ENCODE measurements at regions not wholly inside any gene's neighbourhood (a gene's known extent, or its start where the extent isn't known, plus 50 kb on each side); places are given as distances from the start of the nearest gene placed in this dataset.

GRCh38 chr2:11984316-11985158, 238.1 kb downstream of the LPIN1 start:
- Histone ChIP-seq H3K36me3 (no peaks in the 10 kb centered on the region), H3K27ac (no peak overlapping the region), H3K4me3 (no peak overlapping the region), H3K4me1 (no peaks in the 10 kb centered on the region), H3K27me3 (no peaks in the 10 kb centered on the region), H3K9me3 (no peaks in the 10 kb centered on the region)
- intact Hi-C loops (cut with DNase I): no loop called here
- DNase-seq (ENCODE audit: extremely low spot score in 2 of 2): no peak
- TF ChIP-seq POLR2A (IDR thresholded peaks at IDR 0.05): no peak
- TF ChIP-seq, protein P1, sequence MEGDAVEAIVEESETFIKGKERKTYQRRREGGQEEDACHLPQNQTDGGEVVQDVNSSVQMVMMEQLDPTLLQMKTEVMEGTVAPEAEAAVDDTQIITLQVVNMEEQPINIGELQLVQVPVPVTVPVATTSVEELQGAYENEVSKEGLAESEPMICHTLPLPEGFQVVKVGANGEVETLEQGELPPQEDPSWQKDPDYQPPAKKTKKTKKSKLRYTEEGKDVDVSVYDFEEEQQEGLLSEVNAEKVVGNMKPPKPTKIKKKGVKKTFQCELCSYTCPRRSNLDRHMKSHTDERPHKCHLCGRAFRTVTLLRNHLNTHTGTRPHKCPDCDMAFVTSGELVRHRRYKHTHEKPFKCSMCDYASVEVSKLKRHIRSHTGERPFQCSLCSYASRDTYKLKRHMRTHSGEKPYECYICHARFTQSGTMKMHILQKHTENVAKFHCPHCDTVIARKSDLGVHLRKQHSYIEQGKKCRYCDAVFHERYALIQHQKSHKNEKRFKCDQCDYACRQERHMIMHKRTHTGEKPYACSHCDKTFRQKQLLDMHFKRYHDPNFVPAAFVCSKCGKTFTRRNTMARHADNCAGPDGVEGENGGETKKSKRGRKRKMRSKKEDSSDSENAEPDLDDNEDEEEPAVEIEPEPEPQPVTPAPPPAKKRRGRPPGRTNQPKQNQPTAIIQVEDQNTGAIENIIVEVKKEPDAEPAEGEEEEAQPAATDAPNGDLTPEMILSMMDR (IDR thresholded peaks at IDR 0.05): no peak
- no peak for TF ChIP-seq POLR2AphosphoS5 (IDR thresholded peaks at IDR 0.05; ENCODE audit: insufficient read depth in 1 of 2, low read depth in 1 of 2)

DNA sequence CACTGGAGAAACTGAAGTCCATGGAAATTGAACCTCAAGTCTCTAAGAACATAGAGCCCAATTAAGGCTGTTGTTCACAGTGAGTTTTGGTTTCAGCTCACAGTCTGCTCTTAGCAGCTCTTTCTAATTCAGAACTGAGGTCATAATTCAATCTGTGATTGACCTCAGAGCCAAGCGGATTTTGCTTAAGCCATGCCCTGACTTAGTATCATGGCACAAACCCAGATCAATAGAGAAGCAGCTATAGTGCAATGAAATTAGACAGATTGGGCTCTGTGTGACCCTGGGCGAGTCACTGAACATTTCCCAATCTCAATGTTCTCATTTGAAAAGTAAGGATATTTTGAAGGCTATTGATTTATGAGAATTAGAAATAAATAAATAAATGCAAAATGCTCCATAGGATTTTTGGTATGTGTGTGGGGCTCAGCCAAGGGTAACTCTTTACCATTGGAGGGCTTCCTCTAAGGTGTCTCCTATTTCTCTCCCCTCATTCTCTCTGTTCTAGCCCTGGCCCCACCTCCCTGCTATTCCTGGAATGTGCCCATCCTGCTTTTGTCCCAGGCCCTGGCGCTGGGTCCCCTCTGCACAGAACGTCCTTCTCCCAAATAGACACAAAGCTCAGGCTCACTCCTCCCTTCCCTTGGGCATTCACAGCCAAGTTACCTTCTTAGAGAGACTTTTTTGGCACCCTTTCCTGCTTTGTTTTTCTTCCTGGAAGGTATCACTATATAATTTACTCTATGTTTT, 239.6 kb downstream of the LPIN1 start:
- Histone ChIP-seq H3K27ac (no peak overlapping the region), H3K4me1 (no peaks in the 10 kb centered on the region), H3K36me3 (no peaks in the 10 kb centered on the region), H3K27me3 (no peaks in the 10 kb centered on the region), H3K4me3 (no peak overlapping the region), H3K9me3 (no peaks in the 10 kb centered on the region)
- intact Hi-C loops (cut with DNase I): no loop called here
- DNase-seq (ENCODE audit: extremely low spot score in 2 of 2): no peak
- TF ChIP-seq, protein P1 (IDR thresholded peaks at IDR 0.05): no peak
- TF ChIP-seq POLR2A (IDR thresholded peaks at IDR 0.05) (no peak), POLR2AphosphoS5 (IDR thresholded peaks at IDR 0.05; ENCODE audit: insufficient read depth in 1 of 2, low read depth in 1 of 2) (no peak)

DNA sequence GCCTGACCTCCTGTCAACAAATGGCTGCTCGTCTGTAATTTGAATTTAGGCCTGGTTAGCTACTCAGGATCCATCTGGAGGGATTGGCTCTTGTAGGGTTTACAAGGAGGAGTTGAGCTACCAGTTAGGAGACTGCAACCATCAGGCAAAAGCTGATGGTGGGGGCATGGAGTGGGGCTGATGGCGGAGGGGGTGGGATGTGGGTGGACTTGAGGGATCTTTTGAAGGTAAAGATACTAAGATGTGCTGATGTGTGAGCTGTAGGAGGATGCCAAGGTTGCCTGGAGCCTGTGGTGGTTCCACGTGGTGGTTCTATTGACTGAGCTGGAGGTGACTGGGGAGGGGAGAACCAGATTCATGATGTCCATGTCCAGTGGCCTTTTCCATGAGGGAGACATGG, 240.7 kb downstream of the LPIN1 start:
- intact Hi-C loops (cut with DNase I): no loop called here
- Histone ChIP-seq H3K27me3 (no peaks in the 10 kb centered on the region), H3K36me3 (no peaks in the 10 kb centered on the region), H3K4me3 (no peak overlapping the region), H3K9me3 (no peaks in the 10 kb centered on the region), H3K4me1 (no peaks in the 10 kb centered on the region), H3K27ac (no peak overlapping the region)
- TF ChIP-seq POLR2AphosphoS5 (IDR thresholded peaks at IDR 0.05; ENCODE audit: insufficient read depth in 1 of 2, low read depth in 1 of 2): no peak
- TF ChIP-seq, protein P1 (IDR thresholded peaks at IDR 0.05): no peak
- no peak for TF ChIP-seq POLR2A (IDR thresholded peaks at IDR 0.05)
- DNase-seq (ENCODE audit: extremely low spot score in 2 of 2): no peak

DNA sequence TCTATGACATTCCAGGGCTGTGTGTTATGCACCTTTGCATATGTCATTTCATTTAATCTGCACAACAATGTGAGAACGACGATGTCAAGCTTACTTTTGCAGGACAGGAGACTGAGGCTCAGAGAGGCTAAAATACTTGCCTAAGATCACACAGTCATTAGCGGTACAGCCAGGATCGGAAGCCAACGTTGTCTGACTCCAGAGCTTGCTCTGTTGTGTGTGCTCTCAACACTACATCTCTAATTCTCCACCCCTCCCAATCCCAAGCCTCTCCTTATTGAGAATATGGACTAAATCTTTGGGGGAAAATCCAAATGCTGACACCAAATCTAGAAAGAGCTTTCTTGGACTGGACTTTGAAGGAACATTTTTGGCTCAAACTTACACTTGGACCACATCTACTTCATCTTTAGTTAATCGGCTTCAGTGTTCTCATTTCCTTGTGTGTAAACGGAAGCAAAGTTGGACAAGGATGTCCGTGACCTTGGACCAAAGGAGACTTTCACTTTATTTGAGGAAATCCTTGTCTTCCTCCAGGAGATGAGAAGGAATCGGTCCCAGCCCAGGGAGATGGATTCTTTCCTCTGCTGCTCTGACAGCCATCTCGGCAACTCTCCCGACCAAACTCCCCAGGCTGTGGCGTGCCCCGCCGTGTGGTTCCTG, 242.4 kb downstream of the LPIN1 start:
- Histone ChIP-seq H3K27ac (no peak overlapping the region), H3K36me3 (no peaks in the 10 kb centered on the region), H3K9me3 (no peaks in the 10 kb centered on the region), H3K4me1 (no peaks in the 10 kb centered on the region), H3K27me3 (no peaks in the 10 kb centered on the region), H3K4me3 (no peak overlapping the region)
- intact Hi-C loops (cut with DNase I): no loop called here
- TF ChIP-seq POLR2AphosphoS5 (IDR thresholded peaks at IDR 0.05; ENCODE audit: insufficient read depth in 1 of 2, low read depth in 1 of 2) (no peak), POLR2A (IDR thresholded peaks at IDR 0.05) (no peak)
- TF ChIP-seq, protein P1 (IDR thresholded peaks at IDR 0.05): no peak
- DNase-seq (ENCODE audit: extremely low spot score in 2 of 2): no peak
